Ishikawa (cell line): ENCODE measurements at regions not wholly inside any gene's neighbourhood (a gene's known extent, or its start where the extent isn't known, plus 50 kb on each side); places are given as distances from the start of the nearest gene placed in this dataset.

Experiments used
- CREB1 ChIP-seq: IDR thresholded peaks from 2 replicates; pipeline ENCODE4 v1.6.1; 2012; ENCODE audit warnings: low read depth
- EGR1 ChIP-seq: IDR thresholded peaks from 2 replicates; pipeline ENCODE4 v1.6.1; 2012
- EP300 ChIP-seq: IDR thresholded peaks from 2 replicates; pipeline ENCODE4 v1.6.1; 2012; ENCODE audit warnings: borderline replicate concordance
- RAD21 ChIP-seq: IDR thresholded peaks from 2 replicates; pipeline ENCODE4 v1.6.1; 2012; ENCODE audit warnings: low read depth
- TAF1 ChIP-seq: IDR thresholded peaks from 2 replicates; pipeline ENCODE4 v1.6.1; 2012; ENCODE audit warnings: low read depth, mild to moderate bottlenecking
- TCF12 ChIP-seq: IDR thresholded peaks from 2 replicates; pipeline ENCODE4 v1.6.1; 2012; ENCODE audit warnings: low read depth
- TEAD4 ChIP-seq: IDR thresholded peaks from 2 replicates; pipeline ENCODE4 v1.6.1; 2012
- YY1 ChIP-seq: IDR thresholded peaks from 2 replicates; pipeline ENCODE4 v1.6.1; 2012; ENCODE audit warnings: low read depth
- TF ChIP-seq, protein P1 (sequence below): IDR thresholded peaks from 2 replicates; pipeline ENCODE4 v1.6.1; 2012
- TF ChIP-seq, protein P2 (sequence below): IDR thresholded peaks from 2 replicates; pipeline ENCODE4 v1.6.1; 2012; ENCODE audit warnings: low read depth, mild to moderate bottlenecking
- TF ChIP-seq, protein P3 (sequence below): IDR thresholded peaks from 2 replicates; pipeline ENCODE4 v1.6.1; 2012

DNA sequence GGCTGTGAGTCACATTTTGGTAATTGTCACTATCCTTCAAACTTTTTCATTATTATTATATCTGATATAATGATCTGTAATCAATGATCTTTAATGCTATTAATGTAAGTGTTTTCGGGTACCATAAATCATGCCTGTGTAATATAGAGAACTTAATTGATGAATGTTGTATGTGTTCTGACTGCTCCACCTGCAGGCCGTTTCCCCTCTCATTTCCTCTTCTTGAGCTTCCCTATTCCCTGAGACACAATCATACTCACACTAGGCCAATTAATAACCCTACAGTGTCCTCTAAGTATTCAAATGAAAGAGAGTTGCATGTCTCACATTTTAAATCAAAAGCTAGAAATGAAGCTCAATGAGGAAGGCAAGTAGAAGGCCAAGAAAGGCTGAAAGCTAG is 420.9 kb upstream of the SGCD start:
- TF ChIP-seq, protein P1, sequence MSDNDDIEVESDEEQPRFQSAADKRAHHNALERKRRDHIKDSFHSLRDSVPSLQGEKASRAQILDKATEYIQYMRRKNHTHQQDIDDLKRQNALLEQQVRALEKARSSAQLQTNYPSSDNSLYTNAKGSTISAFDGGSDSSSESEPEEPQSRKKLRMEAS: no peak
- TF ChIP-seq EP300 (no peak), EGR1 (no peak), TCF12 (no peak), RAD21 (no peak), TEAD4 (no peak), YY1 (no peak), TAF1 (no peak), CREB1 (no peak)
- TF ChIP-seq, protein P2, sequence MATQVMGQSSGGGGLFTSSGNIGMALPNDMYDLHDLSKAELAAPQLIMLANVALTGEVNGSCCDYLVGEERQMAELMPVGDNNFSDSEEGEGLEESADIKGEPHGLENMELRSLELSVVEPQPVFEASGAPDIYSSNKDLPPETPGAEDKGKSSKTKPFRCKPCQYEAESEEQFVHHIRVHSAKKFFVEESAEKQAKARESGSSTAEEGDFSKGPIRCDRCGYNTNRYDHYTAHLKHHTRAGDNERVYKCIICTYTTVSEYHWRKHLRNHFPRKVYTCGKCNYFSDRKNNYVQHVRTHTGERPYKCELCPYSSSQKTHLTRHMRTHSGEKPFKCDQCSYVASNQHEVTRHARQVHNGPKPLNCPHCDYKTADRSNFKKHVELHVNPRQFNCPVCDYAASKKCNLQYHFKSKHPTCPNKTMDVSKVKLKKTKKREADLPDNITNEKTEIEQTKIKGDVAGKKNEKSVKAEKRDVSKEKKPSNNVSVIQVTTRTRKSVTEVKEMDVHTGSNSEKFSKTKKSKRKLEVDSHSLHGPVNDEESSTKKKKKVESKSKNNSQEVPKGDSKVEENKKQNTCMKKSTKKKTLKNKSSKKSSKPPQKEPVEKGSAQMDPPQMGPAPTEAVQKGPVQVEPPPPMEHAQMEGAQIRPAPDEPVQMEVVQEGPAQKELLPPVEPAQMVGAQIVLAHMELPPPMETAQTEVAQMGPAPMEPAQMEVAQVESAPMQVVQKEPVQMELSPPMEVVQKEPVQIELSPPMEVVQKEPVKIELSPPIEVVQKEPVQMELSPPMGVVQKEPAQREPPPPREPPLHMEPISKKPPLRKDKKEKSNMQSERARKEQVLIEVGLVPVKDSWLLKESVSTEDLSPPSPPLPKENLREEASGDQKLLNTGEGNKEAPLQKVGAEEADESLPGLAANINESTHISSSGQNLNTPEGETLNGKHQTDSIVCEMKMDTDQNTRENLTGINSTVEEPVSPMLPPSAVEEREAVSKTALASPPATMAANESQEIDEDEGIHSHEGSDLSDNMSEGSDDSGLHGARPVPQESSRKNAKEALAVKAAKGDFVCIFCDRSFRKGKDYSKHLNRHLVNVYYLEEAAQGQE: no peak
- TF ChIP-seq, protein P3, sequence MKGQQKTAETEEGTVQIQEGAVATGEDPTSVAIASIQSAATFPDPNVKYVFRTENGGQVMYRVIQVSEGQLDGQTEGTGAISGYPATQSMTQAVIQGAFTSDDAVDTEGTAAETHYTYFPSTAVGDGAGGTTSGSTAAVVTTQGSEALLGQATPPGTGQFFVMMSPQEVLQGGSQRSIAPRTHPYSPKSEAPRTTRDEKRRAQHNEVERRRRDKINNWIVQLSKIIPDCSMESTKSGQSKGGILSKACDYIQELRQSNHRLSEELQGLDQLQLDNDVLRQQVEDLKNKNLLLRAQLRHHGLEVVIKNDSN: no peak
